ENCODE measurements at regions not wholly inside any gene's neighbourhood (a gene's known extent, or its start where the extent isn't known, plus 50 kb on each side); places are given as distances from the start of the nearest gene placed in this dataset.

- H3K27ac ChIP-seq: no peak overlapping the region
Observed at GRCh38 chr9:691825-692400, 149.6 kb upstream of the DMRT1 start.

GRCh38 chr9:692636-693129 lies 148.8 kb upstream of the DMRT1 start:
- TF ChIP-seq ZFX (IDR thresholded peaks at IDR 0.05; ENCODE audit: borderline replicate concordance) (no peak), CTCF (IDR thresholded peaks at IDR 0.05) (no peak)
- H3K27ac ChIP-seq: no peak overlapping the region

More at GRCh38 chr9:691825-692400, 149.6 kb upstream of the DMRT1 start:
- TF ChIP-seq CTCF (IDR thresholded peaks at IDR 0.05) (no peak), ZFX (IDR thresholded peaks at IDR 0.05; ENCODE audit: borderline replicate concordance) (no peak)

GRCh38 chr9:693201-694091 lies 148.1 kb upstream of the DMRT1 start:
- H3K27ac ChIP-seq: no peak overlapping the region
- no peak for TF ChIP-seq CTCF (IDR thresholded peaks at IDR 0.05)
- no peak for TF ChIP-seq ZFX (IDR thresholded peaks at IDR 0.05; ENCODE audit: borderline replicate concordance)

GRCh38 chr9:694092-694402 lies 147.4 kb upstream of the DMRT1 start:
- TF ChIP-seq ZFX (IDR thresholded peaks at IDR 0.05; ENCODE audit: borderline replicate concordance): no peak
- no peak for TF ChIP-seq CTCF (IDR thresholded peaks at IDR 0.05)
- H3K27ac ChIP-seq: no peak overlapping the region

- no peak overlapping the region for H3K27ac ChIP-seq
- TF ChIP-seq CTCF (IDR thresholded peaks at IDR 0.05): no peak
Observed at GRCh38 chr9:694403-695154, 146.9 kb upstream of the DMRT1 start.

GRCh38 chr9:695252-695651 lies 146.2 kb upstream of the DMRT1 start:
- TF ChIP-seq ZFX (IDR thresholded peaks at IDR 0.05; ENCODE audit: borderline replicate concordance) (no peak), CTCF (IDR thresholded peaks at IDR 0.05) (no peak)

More at GRCh38 chr9:695252-695651, 146.2 kb upstream of the DMRT1 start:
- H3K27ac ChIP-seq: no peak overlapping the region

All from 22Rv1 (cell line).